ENCODE measurements at regions not wholly inside any gene's neighbourhood (a gene's known extent, or its start where the extent isn't known, plus 50 kb on each side); places are given as distances from the start of the nearest gene placed in this dataset.
"Not testable (repeated sequence)": the region's sequence is repeated elsewhere in the genome, so short reads cannot be mapped to it uniquely, and the experiment has no call there.

DNA sequence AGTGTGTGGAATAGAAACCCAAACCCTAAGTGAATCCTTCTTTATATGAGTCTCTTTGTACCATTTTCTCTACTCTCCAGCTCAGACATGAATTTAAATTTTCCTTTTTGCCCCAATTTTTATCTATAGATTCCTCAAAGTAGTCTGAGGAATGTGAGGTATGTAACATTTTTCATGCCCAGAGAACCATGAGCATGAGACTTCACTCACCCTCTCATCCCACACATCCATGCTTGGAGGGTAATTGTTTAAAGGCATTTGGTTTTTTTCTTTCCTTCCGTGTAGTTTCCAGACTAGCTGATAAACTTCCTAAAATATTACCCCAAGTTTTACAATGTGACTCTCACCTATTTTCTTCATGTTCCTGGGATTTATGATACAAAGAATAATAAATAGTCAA is 2056.8 kb upstream of the CELF4 start:
- in situ Hi-C loops (cut with HindIII; ENCODE audit: low sequenced_read_pairs): no loop called here

DNA sequence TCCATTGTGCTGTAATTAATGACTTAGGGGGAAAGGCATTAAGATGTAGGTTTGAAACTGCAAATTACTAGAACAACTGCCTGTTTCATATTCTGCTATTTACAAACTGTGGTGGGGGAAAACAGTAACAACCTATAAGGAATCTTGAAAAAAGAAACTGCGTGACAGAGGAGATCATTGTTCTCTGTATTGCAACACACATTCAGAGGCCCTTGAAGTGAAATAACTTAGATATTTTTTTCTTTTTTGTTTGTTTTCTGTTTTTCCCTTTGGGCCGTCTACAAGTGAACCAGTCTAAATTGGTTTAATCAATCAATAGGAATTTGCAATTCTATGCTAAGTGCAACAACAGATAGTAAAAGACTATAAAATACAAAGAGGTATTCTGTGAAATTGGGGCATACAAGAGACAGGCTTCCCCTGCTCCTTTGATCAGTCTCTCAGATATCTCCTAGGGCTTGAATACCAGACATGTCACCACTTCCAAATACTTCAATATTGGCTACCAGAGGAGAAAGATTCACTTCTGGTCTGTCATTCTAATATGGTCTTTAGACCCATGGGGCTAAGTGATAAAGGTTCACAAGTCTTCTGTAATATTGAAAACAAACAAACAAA is 2055.1 kb upstream of the CELF4 start:
- in situ Hi-C loops (cut with HindIII; ENCODE audit: low sequenced_read_pairs): no loop called here

DNA sequence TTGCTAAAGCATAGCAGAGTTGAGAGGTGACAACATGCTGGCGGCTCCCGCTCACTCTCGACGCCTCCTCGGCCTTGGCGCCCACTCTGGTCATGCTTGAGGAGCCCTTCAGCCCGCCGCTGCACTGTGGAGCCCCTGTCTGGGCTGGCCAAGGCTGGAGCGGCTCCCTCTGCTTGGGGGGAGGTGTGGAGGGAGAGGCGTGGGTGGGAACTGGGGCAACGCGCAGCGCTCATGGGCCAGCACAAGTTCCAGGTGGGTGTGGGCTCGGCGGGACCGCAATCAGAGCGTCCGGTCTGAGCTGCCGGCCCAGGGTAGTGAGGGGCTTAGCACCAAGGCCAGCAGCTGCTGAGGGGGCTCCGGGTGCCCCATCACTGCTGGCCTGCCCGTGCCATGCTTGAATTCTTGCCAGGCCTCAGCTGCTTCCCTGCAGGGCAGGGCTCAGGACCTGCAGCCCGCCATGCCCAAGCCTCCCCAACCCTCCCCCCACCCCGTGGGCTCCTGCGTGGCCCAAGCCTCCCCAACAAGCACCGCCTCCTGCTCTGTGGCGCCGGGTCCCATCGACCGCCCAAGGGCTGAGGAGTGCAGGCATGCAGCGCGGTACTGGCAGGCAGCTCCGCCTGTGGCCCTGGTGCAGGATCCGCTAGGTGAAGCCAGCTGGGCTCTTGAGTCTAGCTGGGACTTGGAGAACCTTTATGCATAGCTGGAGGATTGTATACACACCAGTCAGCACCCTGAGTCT is 2052.8 kb upstream of the CELF4 start:
- in situ Hi-C loops (cut with HindIII; ENCODE audit: low sequenced_read_pairs): no loop called here

DNA sequence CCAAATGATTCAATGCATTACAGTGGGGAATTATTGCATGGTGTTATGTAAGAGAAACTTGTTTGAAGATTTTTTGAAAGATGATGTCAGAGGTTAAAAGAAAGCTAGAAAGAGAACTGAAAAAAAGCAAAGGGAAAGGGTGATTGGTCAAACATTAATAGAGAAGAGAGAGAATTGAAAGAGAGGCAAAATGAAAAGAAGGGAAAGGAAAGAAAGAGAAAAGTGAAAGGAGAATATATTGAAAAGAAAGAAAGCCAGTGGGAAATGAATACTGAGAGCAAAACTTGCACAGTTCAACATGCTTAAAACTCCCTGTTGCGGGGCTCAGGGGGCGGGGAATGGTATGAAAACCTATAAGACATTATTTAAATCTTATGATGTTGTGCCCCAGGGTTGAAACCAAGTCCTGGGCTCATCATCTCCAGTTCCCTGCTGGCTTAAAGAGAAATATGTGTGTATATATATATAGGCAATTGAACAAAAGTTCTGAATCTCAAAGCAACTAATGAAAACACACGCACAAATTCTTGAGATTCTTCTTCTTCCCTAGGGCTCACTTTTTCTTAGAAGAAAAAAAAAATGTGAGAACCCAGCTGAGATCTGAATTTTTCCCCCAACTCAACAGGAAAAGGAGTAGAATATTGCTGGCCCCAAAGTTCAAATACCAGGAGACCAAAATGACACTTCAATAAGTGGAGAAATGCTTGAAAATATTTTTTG is 2045.9 kb upstream of the CELF4 start:
- in situ Hi-C loops (cut with HindIII; ENCODE audit: low sequenced_read_pairs): no loop called here

DNA sequence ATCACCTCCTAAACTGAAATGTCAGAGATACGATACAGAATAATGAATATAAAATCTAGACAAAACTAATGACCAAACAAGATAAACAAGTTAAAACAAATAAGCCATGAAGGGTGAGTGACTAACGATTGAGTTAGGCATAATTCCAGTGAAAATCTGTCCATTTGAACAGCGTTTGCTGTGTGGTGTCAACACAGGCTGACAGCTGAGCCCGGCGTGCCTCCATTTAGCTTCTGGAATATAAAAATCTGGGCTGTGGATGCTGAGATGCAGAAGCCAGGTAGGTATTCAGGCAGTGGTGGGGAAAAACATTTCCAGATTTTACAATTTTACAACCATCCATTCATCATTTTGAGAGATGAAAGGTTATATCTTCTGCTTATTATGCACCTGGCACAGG is 2041.4 kb upstream of the CELF4 start:
- in situ Hi-C loops (cut with HindIII; ENCODE audit: low sequenced_read_pairs): no loop called here

DNA sequence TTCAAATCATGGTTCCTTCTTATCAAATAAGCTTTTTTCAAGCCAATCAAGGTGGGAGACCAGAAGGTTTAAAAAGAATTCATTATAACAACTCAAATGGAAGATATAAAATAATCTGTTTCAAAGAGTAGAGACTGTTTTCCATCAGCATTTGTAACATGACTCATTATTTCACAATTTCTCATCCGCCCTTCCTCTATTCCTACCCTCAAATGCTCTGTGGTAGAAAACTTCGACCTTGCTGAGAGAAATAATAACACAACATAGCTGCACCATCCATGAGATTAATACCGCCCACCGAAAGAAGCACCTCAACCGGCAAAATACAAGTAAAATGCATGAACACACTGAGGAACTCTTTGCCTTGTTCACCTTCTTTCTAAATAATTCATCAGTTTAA is 2039.2 kb upstream of the CELF4 start:
- in situ Hi-C loops (cut with HindIII; ENCODE audit: low sequenced_read_pairs): no loop called here

DNA sequence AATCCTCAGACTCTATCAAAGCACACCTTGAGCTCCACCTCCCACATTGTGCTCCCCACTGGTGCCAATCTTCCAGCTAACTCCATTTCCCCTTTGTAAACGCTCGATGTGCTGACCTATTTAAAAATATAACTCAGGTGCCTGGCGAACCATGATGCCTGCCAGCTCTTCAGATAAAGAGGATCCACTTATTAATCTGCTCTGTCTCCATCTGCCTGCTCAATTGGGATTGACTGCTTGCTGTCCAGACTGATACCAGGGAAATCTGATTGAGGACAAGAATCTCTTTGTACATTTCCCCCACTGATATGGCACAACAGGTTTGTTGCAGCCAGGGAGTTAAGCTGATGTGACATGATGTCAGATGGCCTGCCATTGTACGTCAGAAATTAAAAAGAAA is 2036.5 kb upstream of the CELF4 start:
- in situ Hi-C loops (cut with HindIII; ENCODE audit: low sequenced_read_pairs): no loop called here

DNA sequence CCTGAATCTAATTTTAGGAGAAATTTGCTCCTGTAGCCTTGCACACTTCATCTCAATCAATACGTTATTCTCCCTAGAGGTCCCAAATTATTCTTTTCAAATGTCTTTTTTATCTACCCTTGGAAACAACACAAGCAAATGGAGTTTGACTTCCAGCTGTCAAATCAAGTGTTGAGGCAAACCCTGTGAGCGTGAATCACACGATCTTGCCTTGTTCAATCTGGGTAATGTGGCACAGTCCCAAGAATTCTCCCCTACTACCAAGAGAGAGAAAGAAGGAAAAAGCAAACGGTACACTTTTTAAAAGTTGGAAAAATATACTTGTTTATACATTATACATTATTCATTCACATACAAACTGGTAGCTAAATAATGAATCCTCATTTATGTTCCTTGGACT is 2035.3 kb upstream of the CELF4 start:
- in situ Hi-C loops (cut with HindIII; ENCODE audit: low sequenced_read_pairs): no loop called here

DNA sequence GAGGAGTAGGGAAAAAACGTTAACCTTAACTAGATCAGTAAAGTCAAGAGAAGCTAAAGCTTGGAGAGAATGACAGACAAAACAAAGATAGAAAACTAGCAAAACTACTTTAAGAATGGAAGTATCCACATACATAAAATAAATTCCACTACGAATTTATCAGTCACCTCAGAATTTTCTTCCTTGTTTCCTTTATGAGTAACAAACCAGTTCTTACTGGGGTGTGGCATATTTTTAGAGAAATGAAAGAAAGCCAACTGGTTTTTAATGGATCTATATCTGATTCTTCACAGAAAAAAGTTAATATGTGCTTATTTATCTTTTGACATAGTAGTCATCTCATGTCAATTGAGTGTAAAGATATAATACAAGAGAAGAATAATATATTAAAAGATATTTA is 2033.7 kb upstream of the CELF4 start:
- in situ Hi-C loops (cut with HindIII; ENCODE audit: low sequenced_read_pairs): no loop called here

DNA sequence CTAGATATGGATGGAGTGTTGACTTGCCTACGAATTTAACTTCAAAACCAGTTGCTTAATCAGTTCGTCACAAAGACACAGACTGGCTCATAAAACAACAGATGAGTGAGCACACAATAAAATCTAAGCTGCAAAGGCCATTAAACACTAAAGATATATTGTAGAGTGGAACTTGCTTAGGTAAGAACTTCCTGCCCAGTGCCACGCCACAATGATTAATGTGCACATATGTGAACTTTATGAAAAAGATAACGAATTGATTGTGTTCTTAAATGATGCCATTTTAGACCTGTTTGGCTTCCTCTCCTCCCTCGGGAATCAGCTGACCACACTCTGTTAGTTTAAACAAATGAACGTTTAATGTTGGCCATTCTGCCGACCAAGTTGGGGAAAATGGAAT is 2031.3 kb upstream of the CELF4 start:
- in situ Hi-C loops (cut with HindIII; ENCODE audit: low sequenced_read_pairs): no loop called here

DNA sequence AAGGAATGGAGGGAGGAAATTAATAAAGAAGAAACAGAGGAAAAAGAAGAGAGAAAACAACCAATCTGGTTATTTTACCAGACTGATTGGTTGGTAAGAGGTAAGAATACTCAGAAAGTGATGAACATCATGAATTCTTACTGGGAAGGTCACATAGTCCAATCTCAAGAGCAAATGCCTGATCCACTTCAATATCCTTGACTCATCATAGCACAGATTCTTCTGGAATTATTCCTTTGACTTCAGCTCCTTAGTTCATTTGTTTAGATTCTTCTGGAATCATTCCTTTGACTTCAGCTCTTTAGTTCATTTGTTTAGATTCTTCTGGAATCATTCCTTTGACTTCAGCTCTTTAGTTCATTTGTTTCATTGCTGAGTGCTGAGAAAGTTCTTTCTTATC is 2030.6 kb upstream of the CELF4 start:
- in situ Hi-C loops (cut with HindIII; ENCODE audit: low sequenced_read_pairs): no loop called here

DNA sequence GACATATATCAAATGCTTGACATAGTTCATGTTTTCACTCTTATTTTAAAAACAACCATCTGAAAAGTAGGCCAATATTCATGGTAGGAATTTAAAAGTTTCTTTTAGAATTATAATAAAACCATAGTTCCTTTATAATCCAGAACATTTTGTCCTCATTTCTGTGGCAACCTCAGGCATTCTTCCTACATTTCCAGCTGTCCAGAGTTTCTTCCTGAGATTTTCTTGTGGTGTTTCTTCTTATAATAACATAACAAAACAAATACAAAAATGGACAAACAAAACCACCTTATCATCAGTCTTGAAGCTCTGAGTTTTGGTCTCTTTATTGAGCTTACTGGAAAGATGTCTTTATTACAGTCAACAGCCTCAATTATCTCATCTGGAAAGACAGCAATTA is 2028.6 kb upstream of the CELF4 start:
- in situ Hi-C loops (cut with HindIII; ENCODE audit: low sequenced_read_pairs): no loop called here

DNA sequence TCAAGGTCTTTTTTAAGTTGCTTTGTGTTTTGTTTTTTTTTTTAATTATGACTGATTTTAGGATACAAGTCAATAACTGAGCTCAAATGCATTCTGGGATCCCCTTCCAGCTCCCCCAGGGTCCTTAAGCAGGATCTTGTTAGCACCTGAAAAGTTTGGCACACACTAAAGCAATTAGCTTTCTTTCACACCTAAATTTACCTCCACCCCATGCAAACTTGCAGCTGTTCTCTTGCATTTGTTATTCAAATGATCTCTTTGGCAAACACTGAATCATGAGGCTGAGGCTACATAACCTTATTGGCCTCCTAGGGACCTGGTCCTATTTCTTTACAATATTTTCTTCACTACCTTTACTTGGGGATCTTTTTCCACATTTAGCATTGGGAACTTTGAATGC is 2026.1 kb upstream of the CELF4 start:
- in situ Hi-C loops (cut with HindIII; ENCODE audit: low sequenced_read_pairs): no loop called here

DNA sequence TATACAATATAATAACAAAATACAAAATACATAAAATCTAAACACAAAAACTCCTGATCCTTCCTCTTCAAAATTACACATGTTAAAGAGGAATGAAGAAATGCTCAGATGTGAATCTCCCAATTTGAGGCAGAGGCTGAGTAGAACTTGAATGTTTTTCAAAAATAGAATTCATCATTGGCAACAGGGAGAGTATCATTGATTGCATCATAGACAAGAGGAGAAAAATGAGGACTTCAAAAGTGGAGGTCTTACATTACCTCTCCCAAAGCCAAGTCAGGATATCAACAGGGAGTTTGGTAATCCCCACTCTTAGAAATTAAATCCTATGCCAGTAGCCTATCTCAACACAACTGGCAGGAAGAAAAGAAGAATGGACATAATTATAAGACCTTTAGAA is 2023.9 kb upstream of the CELF4 start:
- in situ Hi-C loops (cut with HindIII; ENCODE audit: low sequenced_read_pairs): no loop called here

DNA sequence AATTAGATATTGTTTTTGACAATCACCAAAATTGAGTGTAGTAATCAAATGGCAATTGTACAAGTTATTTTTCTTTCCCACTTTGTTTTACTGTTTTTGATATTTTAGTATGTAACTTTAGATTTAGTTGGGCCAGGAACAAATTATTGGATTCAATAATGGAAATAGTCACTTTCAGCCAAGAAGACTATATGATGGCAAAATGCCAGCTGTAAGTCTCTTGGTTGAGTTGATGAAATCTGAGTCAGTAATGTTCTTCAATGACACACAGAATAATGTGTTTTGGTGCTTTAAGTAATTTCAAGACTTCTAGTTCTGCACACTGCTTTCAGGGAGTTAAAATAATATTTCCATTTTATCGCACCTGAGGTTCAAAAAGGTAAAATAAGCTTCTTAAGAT is 2022.0 kb upstream of the CELF4 start:
- in situ Hi-C loops (cut with HindIII; ENCODE audit: low sequenced_read_pairs): no loop called here

DNA sequence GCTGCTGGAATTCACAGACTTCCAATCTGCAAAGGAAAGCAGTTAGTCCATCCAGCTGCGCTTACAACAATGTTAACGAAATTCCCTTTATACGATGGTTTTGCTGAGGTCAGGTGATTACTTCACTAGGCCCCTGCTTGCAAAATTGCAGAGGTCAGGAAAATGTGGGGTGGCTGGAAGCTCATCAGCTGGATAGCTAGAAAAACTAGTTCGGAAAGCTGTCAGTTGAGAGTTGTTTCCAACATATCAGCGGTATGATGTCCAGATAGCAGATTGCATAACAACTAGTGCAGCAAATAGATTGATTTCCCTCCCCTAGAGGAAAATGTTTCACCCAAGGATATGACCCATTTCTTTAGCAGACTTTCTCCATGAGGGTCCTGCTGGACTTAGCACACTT is 2021.1 kb upstream of the CELF4 start:
- in situ Hi-C loops (cut with HindIII; ENCODE audit: low sequenced_read_pairs): no loop called here

DNA sequence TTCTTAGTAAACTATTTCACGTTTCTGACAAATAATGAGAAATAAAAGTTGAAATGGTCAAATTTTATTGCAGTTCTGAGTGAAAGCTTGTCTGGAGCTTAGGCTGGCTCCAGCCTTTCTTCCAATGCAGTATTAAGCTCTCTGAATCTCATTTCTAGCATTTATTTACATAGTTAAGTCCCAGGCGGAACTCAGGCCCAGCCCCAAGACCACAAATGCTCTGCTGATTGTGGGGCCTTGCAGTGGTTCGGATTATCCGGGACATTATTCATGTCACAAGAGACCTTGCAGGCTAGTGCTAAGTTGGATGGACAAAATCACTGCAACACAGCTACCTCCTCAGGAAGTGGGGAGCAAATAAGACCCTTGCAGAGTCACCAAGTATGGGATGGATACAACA is 2009.3 kb upstream of the CELF4 start:
- in situ Hi-C loops (cut with HindIII; ENCODE audit: low sequenced_read_pairs): no loop called here

DNA sequence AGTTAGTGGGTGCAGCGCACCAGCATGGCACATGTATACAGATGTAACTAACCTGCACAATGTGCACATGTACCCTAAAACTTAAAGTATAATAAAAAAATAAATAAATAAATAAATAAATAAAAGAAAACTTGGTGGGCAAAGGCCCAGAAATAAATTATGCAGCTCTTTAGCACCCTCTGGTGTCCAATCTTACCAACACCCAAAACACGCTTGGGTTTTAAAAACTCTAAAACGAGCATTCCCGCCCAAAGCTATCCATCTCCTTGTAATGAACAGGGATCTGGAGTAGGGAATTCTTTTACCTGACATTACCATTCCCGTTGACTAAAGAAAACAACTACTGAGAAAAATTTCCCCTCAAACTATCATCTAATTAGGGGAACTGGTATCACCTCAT is 2005.9 kb upstream of the CELF4 start:
- in situ Hi-C loops (cut with HindIII; ENCODE audit: low sequenced_read_pairs): no loop called here

DNA sequence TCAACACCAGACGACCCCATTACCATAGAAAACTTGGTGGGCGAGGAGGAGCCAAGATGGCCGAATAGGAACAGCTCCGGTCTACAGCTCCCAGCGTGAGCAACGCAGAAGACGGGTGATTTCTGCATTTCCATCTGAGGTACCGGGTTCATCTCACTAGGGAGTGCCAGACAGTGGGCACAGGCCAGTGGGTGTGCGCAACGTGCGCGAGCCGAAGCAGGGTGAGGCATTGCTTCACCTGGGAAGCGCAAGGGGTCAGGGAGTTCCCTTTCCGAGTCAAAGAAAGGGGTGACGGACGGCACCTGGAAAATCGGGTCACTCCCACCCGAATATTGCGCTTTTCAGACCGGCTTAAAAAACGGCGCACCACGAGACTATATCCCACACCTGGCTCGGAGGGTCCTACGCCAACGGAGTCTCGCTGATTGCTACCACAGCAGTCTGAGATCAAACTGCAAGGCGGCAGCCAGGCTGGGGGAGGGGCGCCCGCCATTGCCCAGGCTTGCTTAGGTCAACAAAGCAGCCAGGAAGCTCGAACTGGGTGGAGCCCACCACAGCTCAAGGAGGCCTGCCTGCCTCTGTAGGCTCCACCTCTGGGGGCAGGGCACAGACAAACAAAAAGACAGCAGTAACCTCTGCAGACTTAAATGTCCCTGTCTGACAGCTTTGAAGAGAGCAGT is 2000.1 kb upstream of the CELF4 start:
- in situ Hi-C loops (cut with HindIII; ENCODE audit: low sequenced_read_pairs): not testable (repeated sequence)

DNA sequence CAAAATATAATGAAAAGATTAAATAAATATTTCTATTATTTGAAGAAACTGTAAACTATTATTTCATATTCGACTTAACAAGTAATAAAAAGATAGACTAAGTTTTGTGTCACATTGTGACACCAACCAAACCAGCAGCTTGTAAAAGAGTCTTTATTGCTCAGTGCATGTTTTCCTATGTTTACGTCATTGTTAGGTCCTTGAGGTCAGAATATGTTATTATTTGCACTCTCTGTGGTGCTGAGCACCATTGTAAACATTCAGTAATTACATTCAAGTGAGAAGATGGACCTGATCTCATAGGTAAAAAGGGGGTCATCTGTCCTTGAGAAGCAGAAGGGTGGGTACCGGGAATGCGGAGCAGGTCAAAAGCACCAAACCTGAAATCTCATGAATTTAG is 1999.1 kb upstream of the CELF4 start:
- in situ Hi-C loops (cut with HindIII; ENCODE audit: low sequenced_read_pairs): no loop called here

DNA sequence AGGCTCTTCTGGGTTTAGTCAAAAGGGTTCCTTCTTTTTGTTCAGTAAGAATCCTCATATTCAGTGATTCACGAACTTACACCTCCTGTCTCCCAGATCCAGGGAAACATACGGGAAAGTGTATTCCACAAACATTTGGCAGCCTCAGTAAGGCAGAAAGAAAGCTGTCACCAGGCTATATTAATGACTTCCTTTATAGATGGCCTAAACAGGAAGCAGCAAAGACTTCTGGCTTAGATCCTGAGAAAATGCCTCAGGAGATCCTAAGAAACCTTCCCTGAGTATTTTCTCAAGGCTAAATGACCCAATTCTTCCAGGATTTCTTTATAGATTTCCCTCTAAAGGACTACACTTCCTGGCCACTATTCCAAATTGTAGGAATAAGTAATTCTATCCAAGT is 1995.5 kb upstream of the CELF4 start:
- in situ Hi-C loops (cut with HindIII; ENCODE audit: low sequenced_read_pairs): no loop called here

DNA sequence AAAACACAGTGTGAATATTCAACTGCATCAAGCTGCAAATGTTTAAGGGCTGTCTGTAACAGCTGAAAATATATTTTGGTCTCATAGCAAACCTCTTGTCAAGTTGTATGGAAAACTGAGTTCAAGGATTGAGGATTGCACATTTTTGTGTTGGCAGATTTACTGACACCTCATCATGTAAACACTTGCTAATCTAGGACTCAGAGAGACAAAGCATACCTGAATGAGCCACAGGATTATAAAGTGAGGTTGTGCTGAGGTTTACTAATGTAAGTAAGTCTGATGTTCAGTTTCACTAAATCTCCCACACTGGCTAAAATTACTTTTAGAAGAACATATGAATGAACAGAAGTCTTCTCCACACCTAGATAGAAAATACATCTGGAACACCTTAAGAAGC is 1993.1 kb upstream of the CELF4 start:
- in situ Hi-C loops (cut with HindIII; ENCODE audit: low sequenced_read_pairs): no loop called here

Measured in DLD1 (cell line).